IMR-90 (cell line): ENCODE measurements at regions not wholly inside any gene's neighbourhood (a gene's known extent, or its start where the extent isn't known, plus 50 kb on each side); places are given as distances from the start of the nearest gene placed in this dataset.

Source experiments
- ATAC-seq: fragments of 200-7000 bp; cut with Tn5 transposase; 2 replicates; pipeline ENCODE4 v1.9.1; 2020; ENCODE audit warnings: low read depth, mild to moderate bottlenecking, moderate library complexity
- BruUV-seq: library from RNA; stranded (reverse); fragments of 400-500 nt; replicated peaks from 2 replicates; lab custom pipeline; 2021; lab: Mats Ljungman, UMichigan
- CTCF ChIA-PET: fragments of 300-600 bp; formaldehyde crosslinking; extraction: SDS; loops from one replicate; lab custom pipeline; 2021; ENCODE audit warnings: antibody characterized with exemption; lab: Yijun Ruan, JAX
- POLR2A ChIA-PET: fragments of 300-600 bp; sonication (Branson Sonifier 250); formaldehyde crosslinking; loops from one replicate; lab custom pipeline; 2022; ENCODE audit warnings: antibody characterized with exemption; ENCODE audit not compliant: unreplicated experiment; lab: Charles Lee
- DNase-seq: peaks from one replicate; pipeline ENCODE4 v3.0.0; 2013
- H2AFZ ChIP-seq: replicated peaks from 2 replicates; pipeline ENCODE3; 2013; ENCODE audit warnings: low read length, mild to moderate bottlenecking; ENCODE audit not compliant: poor library complexity
- H2AK5ac ChIP-seq: 2 replicates; pipeline ENCODE4 v1.6.1; 2013; ENCODE audit warnings: low read depth, low read length, inconsistent platforms
- H2AK9ac ChIP-seq: replicated peaks from 2 replicates; pipeline ENCODE3; 2013; ENCODE audit warnings: mild to moderate bottlenecking, low read depth, low read length, moderate library complexity; ENCODE audit not compliant: poor library complexity
- H2BK120ac ChIP-seq: 2 replicates; pipeline ENCODE4 v1.6.1; 2013; ENCODE audit warnings: low read depth, low read length, inconsistent platforms
- H2BK15ac ChIP-seq: 3 replicates; pipeline ENCODE4 v1.6.1; 2013; ENCODE audit warnings: low read depth, low read length, inconsistent platforms
- H2BK20ac ChIP-seq: 2 replicates; pipeline ENCODE4 v1.6.1; 2013; ENCODE audit warnings: low read depth, mild to moderate bottlenecking, inconsistent platforms, low read length, moderate library complexity
- H2BK5ac ChIP-seq: 2 replicates; pipeline ENCODE4 v1.6.1; 2013; ENCODE audit warnings: mild to moderate bottlenecking, low read depth, low read length, inconsistent platforms; ENCODE audit not compliant: poor library complexity, severe bottlenecking
- H3K14ac ChIP-seq: replicated peaks from 2 replicates; pipeline ENCODE4 v1.6.1; 2013; ENCODE audit warnings: low read depth, low read length, inconsistent platforms
- H3K18ac ChIP-seq: 2 replicates; pipeline ENCODE4 v1.6.1; 2013; ENCODE audit warnings: low read depth, low read length, control low read depth
- H3K23ac ChIP-seq: 2 replicates; pipeline ENCODE4 v1.6.1; 2013; ENCODE audit warnings: low read depth, low read length, inconsistent platforms
- H3K27ac ChIP-seq: 2 replicates; pipeline ENCODE4 v1.5.1; 2013; ENCODE audit warnings: mild to moderate bottlenecking, control low read depth, low read length; ENCODE audit not compliant: insufficient read depth
- H3K27me3 ChIP-seq: 2 replicates; pipeline ENCODE4 v1.6.1; 2013; ENCODE audit warnings: low read length; ENCODE audit not compliant: control insufficient read depth, insufficient read depth
- H3K36me3 ChIP-seq: 2 replicates; pipeline ENCODE4 v1.6.1; 2013; ENCODE audit warnings: low read length, mixed read lengths; ENCODE audit not compliant: control insufficient read depth, insufficient read depth
- H3K4ac ChIP-seq: 2 replicates; pipeline ENCODE4 v1.6.1; 2013; ENCODE audit warnings: low read depth, low read length, inconsistent platforms
- H3K4me1 ChIP-seq: 2 replicates; pipeline ENCODE4 v1.6.1; 2013; ENCODE audit warnings: low read length, mixed read lengths; ENCODE audit not compliant: control insufficient read depth, insufficient read depth
- H3K4me2 ChIP-seq: 2 replicates; pipeline ENCODE4 v1.6.1; 2013; ENCODE audit warnings: low read depth, mild to moderate bottlenecking, control low read depth, low read length, moderate library complexity
- H3K4me3 ChIP-seq: 2 replicates; pipeline ENCODE4 v1.5.1; 2013; ENCODE audit warnings: low read depth, mild to moderate bottlenecking, control low read depth, low read length, moderate library complexity; ENCODE audit not compliant: insufficient read depth
- H3K56ac ChIP-seq: 2 replicates; pipeline ENCODE4 v1.6.1; 2013; ENCODE audit warnings: low read length, inconsistent platforms; ENCODE audit not compliant: insufficient read depth; ENCODE audit errors: extremely low read depth
- H3K79me1 ChIP-seq, 2 experiments: 2 replicates each; pipeline ENCODE4 v1.6.1; 2013; ENCODE audit warnings: low read length in 2 of 2, inconsistent platforms in 1 of 2, low read depth in 1 of 2
- H3K9ac ChIP-seq: 2 replicates; pipeline ENCODE4 v1.6.1; 2013; ENCODE audit warnings: low read depth, low read length, control low read depth
- H3K9me1 ChIP-seq: 2 replicates; pipeline ENCODE4 v1.6.1; 2013; ENCODE audit warnings: low read length, inconsistent platforms; ENCODE audit not compliant: insufficient read depth
- H3K9me3 ChIP-seq: 2 replicates; pipeline ENCODE4 v1.6.1; 2013; ENCODE audit warnings: low read length; ENCODE audit not compliant: control insufficient read depth, insufficient read depth
- H4K20me1 ChIP-seq: 2 replicates; pipeline ENCODE4 v1.6.1; 2013; ENCODE audit warnings: low read length, inconsistent platforms; ENCODE audit not compliant: insufficient read depth
- H4K5ac ChIP-seq: 2 replicates; pipeline ENCODE4 v1.6.1; 2013; ENCODE audit warnings: mild to moderate bottlenecking, low read depth, low read length, control low read depth
- H4K8ac ChIP-seq, 2 experiments: 2 replicates each; pipeline ENCODE4 v1.6.1; 2013; ENCODE audit warnings: low read depth in 2 of 2, low read length in 2 of 2, control low read depth in 1 of 2, inconsistent platforms in 1 of 2
- H4K91ac ChIP-seq: 2 replicates; pipeline ENCODE4 v1.6.1; 2013; ENCODE audit warnings: low read depth, low read length, inconsistent platforms; ENCODE audit not compliant: insufficient read depth
- BHLHE40 ChIP-seq: fragments of 150-350 bp; IDR thresholded peaks from 2 replicates; pipeline ENCODE4 v1.6.1; 2016; ENCODE audit warnings: mild to moderate bottlenecking, low read depth, low read length
- CEBPB ChIP-seq: IDR thresholded peaks from 2 replicates; pipeline ENCODE4 v1.6.1; 2012; ENCODE audit warnings: low read depth, low read length, improper control_type of control experiment
- ELK1 ChIP-seq: fragments of 150-350 bp; IDR thresholded peaks from 2 replicates; pipeline ENCODE4 v1.6.1; 2016; ENCODE audit warnings: low read depth, mild to moderate bottlenecking, low read length, moderate library complexity, borderline replicate concordance
- FOS ChIP-seq: fragments of 150-350 bp; IDR thresholded peaks from 2 replicates; pipeline ENCODE4 v1.6.1; 2016; ENCODE audit warnings: low read depth, low read length
- MAFK ChIP-seq: IDR thresholded peaks from 2 replicates; pipeline ENCODE4 v1.6.1; 2012; ENCODE audit warnings: low read depth, low read length, improper control_type of control experiment
- MAZ ChIP-seq: IDR thresholded peaks from 2 replicates; pipeline ENCODE4 v1.6.1; 2012; ENCODE audit warnings: low read depth, mild to moderate bottlenecking, low read length, improper control_type of control experiment, moderate library complexity, borderline replicate concordance
- MXI1 ChIP-seq: IDR thresholded peaks from 2 replicates; pipeline ENCODE4 v1.6.1; 2012; ENCODE audit warnings: low read depth, mild to moderate bottlenecking, low read length, moderate library complexity, borderline replicate concordance
- POLR2A ChIP-seq: IDR thresholded peaks from 2 replicates; pipeline ENCODE4 v1.6.1; 2012; ENCODE audit warnings: mild to moderate bottlenecking, low read depth, low read length
- RAD21 ChIP-seq: IDR thresholded peaks from 2 replicates; pipeline ENCODE4 v1.6.1; 2012; ENCODE audit warnings: low read length, improper control_type of control experiment
- RFX5 ChIP-seq: IDR thresholded peaks from 2 replicates; pipeline ENCODE4 v1.8.0; 2012; ENCODE audit warnings: low read depth, mild to moderate bottlenecking, low read length, moderate library complexity
- USF2 ChIP-seq: fragments of 150-350 bp; IDR thresholded peaks from 2 replicates; pipeline ENCODE4 v1.6.1; 2017; ENCODE audit warnings: mild to moderate bottlenecking, antibody characterized with exemption, low read length, low read depth
- WGBS, 2 experiments: methylation state at CpG; one replicate each; pipeline versions ENCODE4 v1.1.5 to v1.1.7; 2013; ENCODE audit warnings: missing lambda C conversion rate in 2 of 2; ENCODE audit not compliant: insufficient read length in 1 of 2; ENCODE audit errors: extremely low coverage in 2 of 2; 5-methylcytosine and 5-hydroxymethylcytosine counted together
- dilution Hi-C: fragments of 300-500 bp; cut with HindIII; formaldehyde crosslinking; loops from one replicate; pipeline ENCODE4 v1.14.3; 2018; ENCODE audit warnings: low sequenced_read_pairs; ENCODE audit not compliant: unreplicated experiment
- in situ Hi-C: fragments of 300-500 bp; cut with MboI; formaldehyde crosslinking; loops from 3 replicates; pipeline ENCODE4 v1.14.3; 2019; ENCODE audit warnings: low sequenced_read_pairs, inconsistent platforms, mixed read lengths
- intact Hi-C: fragments of 100-400 bp; cut with micrococcal nuclease; formaldehyde crosslinking; loops from 2 replicates; pipeline ENCODE4 v1.10.0; 2022
- TF ChIP-seq, protein P1 (sequence below): conservative IDR thresholded peaks from 2 replicates; pipeline ENCODE4 v1.5.1; 2012; ENCODE audit warnings: mild to moderate bottlenecking, low read depth, low read length, improper control_type of control experiment

GRCh38 chr21:16061194-16061593 lies 331.4 kb downstream of the USP25 start:
- Histone ChIP-seq H3K4me3 (no peak overlapping the region), H3K4me1 (no peaks in the 10 kb centered on the region), H3K9me1 (no peaks in the 10 kb centered on the region), H2BK15ac (no peak overlapping the region), H3K9me3 (no peaks in the 10 kb centered on the region), H4K20me1 (no peaks in the 10 kb centered on the region), H4K8ac (no peak overlapping the region), H3K36me3 (no peaks in the 10 kb centered on the region), H3K79me1 (no peaks in the 10 kb centered on the region), H4K5ac (no peak overlapping the region), H4K91ac (no peak overlapping the region), H3K14ac (no peak overlapping the region), H3K56ac (no peak overlapping the region), H3K27ac (no peak overlapping the region), H3K9ac (no peak overlapping the region), H3K23ac (no peak overlapping the region), H2AK5ac (no peak overlapping the region), H3K27me3 (no peaks in the 10 kb centered on the region), H3K18ac (no peak overlapping the region), H2BK20ac (no peak overlapping the region), H3K4me2 (no peak overlapping the region), H2AFZ (no peak overlapping the region), H3K4ac (no peak overlapping the region), H2BK5ac (no peak overlapping the region), H2AK9ac (no peak overlapping the region), H2BK120ac (no peak overlapping the region)
- POLR2A ChIA-PET, result interaction anchor here (0.5 to 0.6 kb wide), 2 partner anchors 87 to 1343 kb away, joined by 3 to 4 read pairs; no protein-coding TSS in a partner anchor
- intact Hi-C loops, result no loop called here
- in situ Hi-C loops, result no loop called here
- no TSS peak for BruUV-seq
- CTCF ChIA-PET, result no interaction called here
- dilution Hi-C loops, result no loop called here
- DNase-seq (no peak), ATAC-seq (no peak)
- WGBS, 2 experiments, result no CpG with 5 or more reads among the region's 9 CpGs
- TF ChIP-seq MXI1 (no peak), FOS (no peak), RAD21 (no peak), RFX5 (no peak), MAFK (no peak), ELK1 (no peak), POLR2A (no peak), CEBPB (no peak), MAZ (no peak), USF2 (no peak), BHLHE40 (no peak)
- TF ChIP-seq, protein P1, sequence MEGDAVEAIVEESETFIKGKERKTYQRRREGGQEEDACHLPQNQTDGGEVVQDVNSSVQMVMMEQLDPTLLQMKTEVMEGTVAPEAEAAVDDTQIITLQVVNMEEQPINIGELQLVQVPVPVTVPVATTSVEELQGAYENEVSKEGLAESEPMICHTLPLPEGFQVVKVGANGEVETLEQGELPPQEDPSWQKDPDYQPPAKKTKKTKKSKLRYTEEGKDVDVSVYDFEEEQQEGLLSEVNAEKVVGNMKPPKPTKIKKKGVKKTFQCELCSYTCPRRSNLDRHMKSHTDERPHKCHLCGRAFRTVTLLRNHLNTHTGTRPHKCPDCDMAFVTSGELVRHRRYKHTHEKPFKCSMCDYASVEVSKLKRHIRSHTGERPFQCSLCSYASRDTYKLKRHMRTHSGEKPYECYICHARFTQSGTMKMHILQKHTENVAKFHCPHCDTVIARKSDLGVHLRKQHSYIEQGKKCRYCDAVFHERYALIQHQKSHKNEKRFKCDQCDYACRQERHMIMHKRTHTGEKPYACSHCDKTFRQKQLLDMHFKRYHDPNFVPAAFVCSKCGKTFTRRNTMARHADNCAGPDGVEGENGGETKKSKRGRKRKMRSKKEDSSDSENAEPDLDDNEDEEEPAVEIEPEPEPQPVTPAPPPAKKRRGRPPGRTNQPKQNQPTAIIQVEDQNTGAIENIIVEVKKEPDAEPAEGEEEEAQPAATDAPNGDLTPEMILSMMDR, result no peak
